PC-9 (cell line): ENCODE measurements at regions not wholly inside any gene's neighbourhood (a gene's known extent, or its start where the extent isn't known, plus 50 kb on each side); places are given as distances from the start of the nearest gene placed in this dataset.

Source experiments
- BruUV-seq: library from RNA; stranded (reverse); fragments of 400-500 nt; replicated peaks from 2 replicates; lab custom pipeline; 2021; lab: Mats Ljungman, UMichigan
- CTCF ChIA-PET: fragments of 300-600 bp; sonication (Branson Sonifier 250); formaldehyde crosslinking; loops from one replicate; lab custom pipeline; 2022; ENCODE audit warnings: antibody characterized with exemption; lab: Charles Lee
- POLR2A ChIA-PET: fragments of 300-600 bp; sonication (Branson Sonifier 250); formaldehyde crosslinking; loops from one replicate; lab custom pipeline; 2022; ENCODE audit warnings: antibody characterized with exemption; ENCODE audit not compliant: unreplicated experiment; lab: Charles Lee
- DNase-seq, 2 experiments: peaks; one replicate each; pipeline versions ENCODE4 v3.0.0 to v3.0.0-alpha.2; 2015 to 2022; ENCODE audit warnings: mixed read lengths in 1 of 2
- H2AFZ ChIP-seq: fragments of 200-600 bp; sonication (generic); 2 replicates; pipeline ENCODE4 v1.8.1; 2017; ENCODE audit warnings: antibody characterized with exemption
- H3F3A ChIP-seq: fragments of 200-600 bp; sonication (generic); 2 replicates; pipeline ENCODE4 v1.8.1; 2017; ENCODE audit warnings: antibody characterized with exemption, mild to moderate bottlenecking, low read depth; ENCODE audit not compliant: insufficient read depth
- H3K27ac ChIP-seq: fragments of 200-600 bp; sonication (generic); 2 replicates; pipeline ENCODE4 v1.6.1; 2016; ENCODE audit warnings: mixed run types
- H3K27me3 ChIP-seq: fragments of 200-600 bp; sonication (generic); 2 replicates; pipeline ENCODE4 v1.6.1; 2016; ENCODE audit warnings: low read depth, mixed run types; ENCODE audit not compliant: insufficient read depth
- H3K36me3 ChIP-seq: fragments of 200-600 bp; sonication (generic); 2 replicates; pipeline ENCODE4 v1.6.1; 2016; ENCODE audit warnings: low read depth, mixed run types
- H3K4me1 ChIP-seq: fragments of 200-600 bp; sonication (generic); replicated peaks from 2 replicates; pipeline ENCODE4 v1.6.1; 2016; ENCODE audit warnings: mixed run types; ENCODE audit not compliant: insufficient read depth
- H3K4me2 ChIP-seq: fragments of 200-600 bp; sonication (generic); 2 replicates; pipeline ENCODE4 v1.6.1; 2017; ENCODE audit warnings: mixed run types
- H3K4me3 ChIP-seq: fragments of 200-600 bp; sonication (generic); 2 replicates; pipeline ENCODE4 v1.6.1; 2016; ENCODE audit warnings: mixed run types
- H3K79me2 ChIP-seq: fragments of 200-600 bp; sonication (generic); 2 replicates; pipeline ENCODE4 v1.6.1; 2017; ENCODE audit warnings: low read depth, mixed run types
- H3K9me2 ChIP-seq: fragments of 200-600 bp; sonication (generic); 2 replicates; pipeline ENCODE4 v1.8.1; 2017; ENCODE audit warnings: mild to moderate bottlenecking; ENCODE audit not compliant: insufficient read depth
- H3K9me3 ChIP-seq: fragments of 200-600 bp; sonication (generic); 2 replicates; pipeline ENCODE4 v1.8.1; 2016; ENCODE audit warnings: low read depth; ENCODE audit not compliant: insufficient read depth
- H4K20me1 ChIP-seq: fragments of 200-600 bp; sonication (generic); 2 replicates; pipeline ENCODE4 v1.8.1; 2017; ENCODE audit not compliant: insufficient read depth
- CTCF ChIP-seq: fragments of 200-600 bp; sonication (generic); conservative IDR thresholded peaks from 2 replicates; pipeline ENCODE4 v1.6.1; 2017; ENCODE audit warnings: mixed run types, antibody characterized with exemption, mild to moderate bottlenecking, moderate library complexity
- EZH2 ChIP-seq: fragments of 200-600 bp; sonication (generic); IDR thresholded peaks from 2 replicates; pipeline ENCODE4 v1.8.0; 2017; ENCODE audit warnings: antibody characterized with exemption, low read depth
- intact Hi-C: fragments of 100-400 bp; cut with micrococcal nuclease; formaldehyde crosslinking; loops from one replicate; pipeline ENCODE4 v1.10.0; 2022; ENCODE audit not compliant: unreplicated experiment

DNA sequence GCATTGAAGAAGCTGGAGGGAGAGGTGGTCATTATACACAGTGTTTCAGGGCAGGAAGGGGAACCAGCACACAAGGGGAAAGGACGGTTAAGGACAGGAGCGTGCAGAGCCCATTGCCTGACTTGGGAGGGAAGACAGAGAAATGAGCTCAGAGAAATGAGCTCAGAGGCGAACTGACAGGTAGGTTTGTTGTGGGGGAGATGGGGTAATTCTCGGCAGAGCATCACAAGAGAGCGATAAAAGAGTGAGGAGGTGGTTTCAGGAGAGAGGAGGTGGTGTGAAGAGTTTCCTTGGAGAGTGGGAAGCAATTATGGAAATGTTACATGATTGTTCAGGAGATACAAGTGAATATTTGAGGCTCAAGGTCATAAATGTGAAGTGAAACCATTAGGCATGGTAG is 61.0 kb downstream of the MRGPRX1 start:
- Histone ChIP-seq H2AFZ (no peak overlapping the region), H3F3A (no peaks in the 10 kb centered on the region), H3K79me2 (no peaks in the 10 kb centered on the region), H3K27ac (no peak overlapping the region), H3K36me3 (no peaks in the 10 kb centered on the region), H3K4me1 (no peaks in the 10 kb centered on the region), H3K9me2 (no peaks in the 10 kb centered on the region), H3K4me2 (no peak overlapping the region), H4K20me1 (no peaks in the 10 kb centered on the region), H3K4me3 (no peak overlapping the region), H3K9me3 (no peaks in the 10 kb centered on the region), H3K27me3 (peaks cover 53% of the 10 kb centered on the region)
- no peak for DNase-seq
- TF ChIP-seq EZH2 (no peak), CTCF (no peak)
- BruUV-seq: no TSS peak
- POLR2A ChIA-PET: interaction anchor here (0.7 kb wide), 1 partner anchor 227 kb away, joined by 7 read pairs; no protein-coding TSS in a partner anchor
- CTCF ChIA-PET: no interaction called here
- intact Hi-C loops: no loop called here

DNA sequence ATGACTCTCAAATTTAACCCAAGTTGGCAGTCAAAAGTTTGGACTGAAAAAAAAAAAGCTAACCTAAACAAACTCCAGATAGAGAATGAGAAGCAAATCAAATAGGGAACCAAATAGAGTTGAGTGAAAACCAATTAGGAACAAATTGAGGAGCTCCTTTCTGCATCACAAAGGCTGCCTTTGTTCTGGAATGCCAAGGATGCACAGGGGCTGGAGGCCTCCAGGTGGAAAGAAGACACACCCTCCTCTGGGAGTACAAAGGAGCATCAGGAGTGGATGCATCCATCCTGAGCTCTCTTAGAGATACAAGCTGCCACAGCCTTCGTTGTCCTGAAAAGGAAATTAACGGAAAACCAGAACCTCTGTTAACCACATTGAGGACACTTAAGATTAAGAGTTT is 73.3 kb downstream of the MRGPRX1 start:
- TF ChIP-seq CTCF (no peak), EZH2 (no peak)
- Histone ChIP-seq H2AFZ (no peak overlapping the region), H3K9me3 (no peaks in the 10 kb centered on the region), H3K27me3 (peaks cover 85% of the 10 kb centered on the region), H3K9me2 (no peaks in the 10 kb centered on the region), H3K4me3 (no peak overlapping the region), H3F3A (no peaks in the 10 kb centered on the region), H3K79me2 (no peaks in the 10 kb centered on the region), H3K4me2 (no peak overlapping the region), H3K36me3 (no peaks in the 10 kb centered on the region), H3K27ac (no peak overlapping the region), H3K4me1 (no peaks in the 10 kb centered on the region), H4K20me1 (no peaks in the 10 kb centered on the region)
- no TSS peak for BruUV-seq
- CTCF ChIA-PET: no interaction called here
- intact Hi-C loops: no loop called here
- POLR2A ChIA-PET: no interaction called here
- DNase-seq: no peak

DNA sequence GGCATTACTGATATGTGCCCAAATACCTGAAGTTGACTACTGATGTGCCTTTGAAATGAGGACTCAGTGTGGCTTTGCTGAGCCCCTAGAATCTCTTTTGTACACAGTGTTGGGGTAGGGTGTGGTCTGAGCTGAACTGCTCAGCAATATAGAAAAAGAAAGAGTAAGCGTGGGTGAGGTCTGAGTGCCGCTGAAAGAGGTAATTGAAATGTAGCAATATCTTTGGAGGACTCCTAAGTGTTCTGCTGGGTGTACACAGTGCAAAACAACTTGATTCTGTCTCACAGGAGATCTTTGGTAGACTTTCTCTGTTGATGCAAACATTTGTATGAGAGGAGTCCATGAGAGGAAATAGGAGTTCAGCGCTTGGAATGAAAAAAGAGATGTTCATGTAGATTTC is 73.7 kb upstream of the PTPN5 start:
- Histone ChIP-seq H3K4me3 (no peak overlapping the region), H2AFZ (no peak overlapping the region), H3F3A (no peaks in the 10 kb centered on the region), H3K4me2 (no peak overlapping the region), H3K27ac (no peak overlapping the region), H3K27me3 (peaks cover 87% of the 10 kb centered on the region), H3K36me3 (no peaks in the 10 kb centered on the region), H3K9me2 (no peaks in the 10 kb centered on the region), H3K9me3 (no peaks in the 10 kb centered on the region), H4K20me1 (no peaks in the 10 kb centered on the region), H3K4me1 (no peaks in the 10 kb centered on the region), H3K79me2 (no peaks in the 10 kb centered on the region)
- DNase-seq: no peak
- intact Hi-C loops: no loop called here
- no TSS peak for BruUV-seq
- POLR2A ChIA-PET: no interaction called here
- CTCF ChIA-PET: no interaction called here
- TF ChIP-seq EZH2 (no peak), CTCF (no peak)
